HG02840 (cell line): ENCODE measurements at regions not wholly inside any gene's neighbourhood (a gene's known extent, or its start where the extent isn't known, plus 50 kb on each side); places are given as distances from the start of the nearest gene placed in this dataset.
"Not testable (repeated sequence)": the region's sequence is repeated elsewhere in the genome, so short reads cannot be mapped to it uniquely, and the experiment has no call there.

Source experiments
- ATAC-seq: cut with Tn5 transposase; IDR thresholded peaks from one replicate; pipeline ENCODE4 v1.9.1; 2021; ENCODE audit warnings: mild to moderate bottlenecking, moderate library complexity, moderate number of reproducible peaks; ENCODE audit not compliant: unreplicated experiment, low FRiP score

GRCh38 chr13:64538711-64539110, 2691.4 kb downstream of the PCDH9 start:
- no peak for ATAC-seq

GRCh38 chr13:64534302-64534701, 2695.8 kb downstream of the PCDH9 start:
- no peak for ATAC-seq

- no peak for ATAC-seq
These were observed 2698.7 kb downstream of the PCDH9 start for GRCh38 chr13:64531400-64531799.

GRCh38 chr13:64529874-64530485, 2700.2 kb downstream of the PCDH9 start:
- no peak for ATAC-seq

- ATAC-seq, result no peak
These were observed 2701.3 kb downstream of the PCDH9 start for GRCh38 chr13:64528838-64529237.

GRCh38 chr13:64527561-64527960, 2702.6 kb downstream of the PCDH9 start:
- ATAC-seq, result no peak

GRCh38 chr13:64525687-64526086, 2704.4 kb downstream of the PCDH9 start:
- ATAC-seq, result no peak

- ATAC-seq, result no peak
These were observed 2719.4 kb downstream of the PCDH9 start for GRCh38 chr13:64510747-64511146.

- no peak for ATAC-seq
These were observed 2723.9 kb downstream of the PCDH9 start for GRCh38 chr13:64506246-64506645.

- ATAC-seq, result no peak
These were observed 2724.7 kb downstream of the PCDH9 start for GRCh38 chr13:64505336-64505910.

GRCh38 chr13:64488731-64489130, 2741.4 kb downstream of the PCDH9 start:
- no peak for ATAC-seq

- no peak for ATAC-seq
These were observed 2747.8 kb downstream of the PCDH9 start for GRCh38 chr13:64482373-64482772.

- no peak for ATAC-seq
These were observed 2749.5 kb downstream of the PCDH9 start for GRCh38 chr13:64480672-64481071.

GRCh38 chr13:64480211-64480610, 2749.9 kb downstream of the PCDH9 start:
- ATAC-seq, result no peak

- ATAC-seq, result no peak
These were observed 2753.0 kb downstream of the PCDH9 start for GRCh38 chr13:64477146-64477545.

- ATAC-seq, result not testable (repeated sequence)
These were observed 2754.0 kb downstream of the PCDH9 start for GRCh38 chr13:64476041-64476568.

- ATAC-seq, result no peak
These were observed 2758.2 kb downstream of the PCDH9 start for GRCh38 chr13:64471916-64472315.

GRCh38 chr13:64470751-64471150, 2759.4 kb downstream of the PCDH9 start:
- no peak for ATAC-seq

- ATAC-seq, result no peak
These were observed 2770.4 kb downstream of the PCDH9 start for GRCh38 chr13:64459778-64460177.

GRCh38 chr13:64457976-64458375, 2772.2 kb downstream of the PCDH9 start:
- no peak for ATAC-seq

- ATAC-seq, result no peak
These were observed 2775.0 kb downstream of the PCDH9 start for GRCh38 chr13:64455124-64455523.

GRCh38 chr13:64453831-64454230, 2776.3 kb downstream of the PCDH9 start:
- no peak for ATAC-seq
